Fibroblast of skin of back (primary cell): ENCODE measurements at regions not wholly inside any gene's neighbourhood (a gene's known extent, or its start where the extent isn't known, plus 50 kb on each side); places are given as distances from the start of the nearest gene placed in this dataset.

Experiments used
- DNase-seq: peaks from one replicate; pipeline ENCODE4 v3.0.0-alpha.2; 2013

DNA sequence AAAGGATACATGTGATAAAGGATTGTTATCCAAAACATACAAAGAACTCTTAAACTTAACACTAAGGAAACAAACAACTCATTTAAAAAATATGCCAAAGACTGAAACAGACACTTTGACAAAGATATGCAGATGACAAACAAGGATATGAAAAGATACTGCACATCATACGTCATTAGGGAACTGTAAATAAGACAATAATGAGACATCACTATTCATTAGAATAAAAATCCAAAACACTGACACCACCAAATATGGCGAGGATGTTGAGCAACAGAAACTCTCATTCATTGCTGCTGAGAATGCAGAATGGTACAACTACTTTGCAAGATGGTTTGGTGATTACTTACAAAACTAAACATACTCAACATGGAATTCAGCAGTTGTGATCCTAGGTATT, 156.5 kb upstream of the FOXA2 start:
- DNase-seq: no peak

- no peak for DNase-seq
Measured at GRCh38 chr20:22744341-22745193, 160.2 kb upstream of the FOXA2 start.

GRCh38 chr20:22745194-22745500, 160.8 kb upstream of the FOXA2 start:
- DNase-seq: no peak

- DNase-seq: no peak
Measured at GRCh38 chr20:22746957-22747356, 162.6 kb upstream of the FOXA2 start.

- DNase-seq: no peak
Measured at GRCh38 chr20:22752324-22752723, 168.0 kb upstream of the FOXA2 start.

DNA sequence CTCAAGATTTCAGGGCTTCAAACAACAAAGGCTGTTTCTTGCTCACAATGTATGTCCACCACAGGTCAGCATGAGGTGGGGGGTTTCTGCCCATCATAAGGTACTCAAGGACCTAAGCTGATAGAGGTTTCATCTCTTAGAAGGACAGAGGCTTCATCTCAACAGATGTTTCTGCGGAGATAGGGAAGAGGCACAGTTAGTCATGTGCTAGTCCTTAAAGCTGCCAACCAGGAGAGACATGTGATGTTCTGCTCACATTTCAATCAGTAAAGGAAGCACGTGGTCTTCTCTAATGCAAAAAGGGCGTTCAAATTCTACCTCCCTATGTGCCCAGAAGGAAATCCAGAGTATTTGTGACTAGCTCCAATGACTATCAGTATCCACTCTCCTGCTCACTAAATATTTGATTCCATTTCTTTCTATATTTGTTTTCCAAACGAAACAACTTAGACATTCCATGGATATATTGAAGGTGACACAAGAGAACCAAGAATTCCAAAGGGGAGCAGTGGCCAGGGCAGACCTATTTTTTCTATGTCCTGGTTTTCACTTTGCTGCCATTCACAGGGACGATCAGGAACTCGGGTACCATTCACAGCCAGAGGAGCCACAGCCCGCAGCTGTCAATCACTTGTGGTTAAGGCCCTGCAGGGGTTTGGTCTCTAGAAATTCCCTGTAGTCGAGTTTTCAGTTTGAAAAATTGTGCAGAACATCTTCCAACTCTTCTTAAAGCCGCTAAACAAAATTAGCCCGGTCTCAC, 173.2 kb upstream of the FOXA2 start:
- peak; percentile 90 for DNase-seq

DNA sequence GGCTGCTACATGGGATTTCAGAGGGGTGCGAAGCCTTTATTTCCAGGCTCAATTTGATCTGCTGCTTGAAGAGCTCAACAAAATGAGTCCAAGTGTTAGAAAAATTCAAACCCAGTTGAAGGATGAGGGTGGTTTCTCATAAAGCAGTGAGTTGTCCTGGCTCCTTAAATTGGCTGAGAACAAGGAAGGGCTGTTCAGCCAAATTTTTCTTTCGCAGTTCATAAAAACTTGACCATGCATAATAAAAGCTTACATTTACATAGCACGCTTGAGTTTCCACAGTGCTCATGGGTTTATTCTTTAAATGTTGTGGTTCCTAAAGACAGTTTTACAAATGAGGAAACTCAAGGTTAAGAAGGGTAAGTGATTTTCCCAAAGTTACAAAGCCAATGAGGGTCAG, 174.4 kb upstream of the FOXA2 start:
- no peak for DNase-seq

- peak; percentile 17 for DNase-seq
Measured at GRCh38 chr20:22762576-22763256, 178.3 kb upstream of the FOXA2 start.

DNA sequence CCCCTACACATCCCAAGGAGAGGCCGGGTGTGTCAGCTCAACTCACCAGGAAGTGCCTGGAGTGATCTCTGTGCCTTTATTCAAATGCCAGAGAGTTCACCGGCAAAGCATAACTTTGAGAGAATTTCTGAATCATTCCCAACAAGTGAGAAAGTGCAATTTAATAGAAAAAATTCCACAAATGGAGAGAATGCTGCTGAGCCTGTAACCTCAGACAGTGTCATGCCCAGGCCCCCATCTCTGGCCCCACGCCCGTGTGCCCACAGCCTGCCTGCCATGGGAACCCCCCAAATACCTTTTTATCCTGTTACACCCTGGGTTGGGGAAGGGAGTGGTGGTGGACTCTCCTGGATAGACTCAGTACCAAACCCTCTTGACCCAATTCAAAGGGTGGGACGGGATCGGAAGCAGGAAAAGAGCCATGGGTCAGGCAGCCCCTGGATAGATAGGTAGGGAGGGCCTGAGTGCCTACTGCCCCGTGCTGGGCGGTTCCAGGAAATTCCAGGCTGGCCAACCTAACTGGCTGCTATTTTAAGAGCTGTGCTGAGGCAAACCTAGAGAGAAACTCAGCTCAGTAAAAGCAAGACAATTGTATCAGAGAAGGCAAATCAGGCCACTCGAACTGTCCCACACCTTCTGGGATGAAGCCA, 179.0 kb upstream of the FOXA2 start:
- peak; percentile 89 for DNase-seq

DNA sequence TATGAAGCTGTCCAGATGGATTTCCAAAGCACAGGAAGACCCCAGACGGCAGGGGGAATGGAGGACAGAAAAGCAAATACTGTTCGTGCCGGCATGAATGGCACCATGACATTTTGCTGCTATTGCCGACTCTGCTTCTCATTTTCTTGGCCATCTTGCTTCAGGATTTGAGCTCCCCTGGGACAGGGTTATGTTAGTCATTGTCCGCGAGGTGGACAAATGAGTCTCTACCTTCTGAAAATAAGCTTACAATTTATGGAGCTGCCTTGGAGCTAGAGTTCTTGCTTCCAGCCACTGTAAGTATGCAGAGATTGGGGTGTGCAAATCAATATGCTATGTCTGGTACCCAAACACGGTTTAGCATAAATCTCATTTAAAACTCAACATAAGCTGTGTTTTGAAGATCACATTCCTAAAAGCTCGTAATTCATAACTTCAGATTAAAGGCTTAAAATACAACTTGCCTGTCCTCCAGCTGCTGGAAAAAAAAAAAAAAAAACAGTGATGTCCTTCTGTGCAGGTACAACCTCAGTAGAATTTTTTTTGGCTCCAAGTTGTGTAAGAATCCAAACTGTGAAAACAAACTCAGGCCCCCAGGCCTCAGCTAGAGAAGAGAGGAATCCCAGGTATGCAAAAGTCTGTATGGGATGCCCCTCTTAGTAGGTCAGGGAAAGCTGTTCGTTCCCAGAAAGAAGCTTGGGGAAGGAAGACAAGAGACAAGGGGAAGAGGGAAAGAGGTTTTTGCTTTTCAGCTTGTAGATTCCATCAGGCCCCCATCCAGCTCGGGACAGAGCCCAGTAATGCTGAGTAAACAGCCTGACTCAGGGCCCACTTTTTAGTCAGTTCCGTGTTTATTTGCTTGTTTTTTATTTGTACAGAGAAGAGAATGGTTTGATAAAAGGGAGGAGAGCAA, 184.2 kb upstream of the FOXA2 start:
- peak; percentile 70 for DNase-seq

DNA sequence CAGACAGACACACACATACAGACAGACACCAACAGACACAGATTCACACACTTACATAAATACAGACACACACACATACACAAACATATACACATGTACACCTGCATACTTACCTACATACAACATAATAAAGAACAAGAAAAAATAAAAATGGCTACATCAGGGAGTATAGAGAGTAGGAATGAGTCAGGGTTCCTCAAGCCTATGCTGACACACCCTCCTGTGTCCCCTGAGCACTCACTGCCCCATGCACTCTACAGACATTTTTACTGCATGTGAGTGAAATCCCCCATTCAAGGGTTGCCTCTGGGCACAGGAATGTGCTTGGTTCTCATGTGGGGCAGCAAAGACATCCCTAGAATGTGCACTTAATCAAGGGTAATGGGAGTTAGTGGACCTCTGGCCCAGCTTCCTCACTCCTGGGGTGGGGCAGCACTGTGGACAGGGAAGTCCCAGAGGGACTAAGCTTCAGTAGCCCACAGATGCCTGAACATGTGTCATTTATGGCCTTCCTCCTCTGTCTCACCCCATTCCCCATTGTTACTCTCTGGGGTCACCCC, 185.9 kb upstream of the FOXA2 start:
- peak; percentile 47 for DNase-seq

- DNase-seq: no peak
Measured at GRCh38 chr20:22771706-22772105, 187.3 kb upstream of the FOXA2 start.

DNA sequence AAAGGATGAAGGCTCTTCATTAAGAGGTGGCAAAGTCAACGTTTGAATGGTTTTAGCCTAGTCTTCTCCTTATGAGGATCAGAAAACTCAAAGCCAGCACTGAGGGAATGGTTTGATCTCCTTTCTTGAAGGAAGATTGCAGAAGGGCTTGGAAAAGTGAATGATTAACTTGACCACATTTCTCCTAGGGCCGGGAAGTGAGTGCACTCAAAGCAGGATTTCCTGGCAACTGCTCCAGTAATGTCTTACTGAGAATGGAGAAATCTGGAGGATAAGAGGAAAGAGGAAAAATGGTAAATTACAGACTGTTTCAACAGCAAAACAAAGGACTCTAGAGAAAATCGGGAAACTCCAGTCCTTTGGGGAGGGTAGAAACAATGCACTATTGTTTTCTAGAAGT, 189.0 kb upstream of the FOXA2 start:
- no peak for DNase-seq

- no peak for DNase-seq
Measured at GRCh38 chr20:22775256-22775655, 190.9 kb upstream of the FOXA2 start.

DNA sequence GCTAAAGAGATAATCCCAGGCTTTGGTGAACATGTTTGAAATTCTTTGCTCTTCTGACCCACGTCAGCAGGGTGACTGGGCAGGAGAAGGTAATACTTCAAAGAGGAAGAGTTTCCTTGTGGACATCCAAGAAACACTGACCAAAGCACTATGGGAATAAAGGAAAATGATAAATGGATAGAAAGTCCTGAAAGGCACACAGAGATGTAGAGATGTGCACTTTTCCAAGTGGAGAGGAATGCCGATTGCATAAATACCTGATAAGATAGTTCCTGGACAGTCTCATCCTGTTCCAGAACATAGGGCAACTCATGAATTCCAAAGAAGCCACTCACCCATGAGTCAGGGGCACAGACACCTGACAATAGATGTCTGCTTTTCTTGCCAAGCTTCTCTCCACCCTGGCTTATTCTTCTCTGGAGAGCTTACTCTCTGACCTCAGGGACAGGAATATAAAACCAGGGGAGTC, 191.3 kb upstream of the FOXA2 start:
- peak; percentile 72 for DNase-seq

DNA sequence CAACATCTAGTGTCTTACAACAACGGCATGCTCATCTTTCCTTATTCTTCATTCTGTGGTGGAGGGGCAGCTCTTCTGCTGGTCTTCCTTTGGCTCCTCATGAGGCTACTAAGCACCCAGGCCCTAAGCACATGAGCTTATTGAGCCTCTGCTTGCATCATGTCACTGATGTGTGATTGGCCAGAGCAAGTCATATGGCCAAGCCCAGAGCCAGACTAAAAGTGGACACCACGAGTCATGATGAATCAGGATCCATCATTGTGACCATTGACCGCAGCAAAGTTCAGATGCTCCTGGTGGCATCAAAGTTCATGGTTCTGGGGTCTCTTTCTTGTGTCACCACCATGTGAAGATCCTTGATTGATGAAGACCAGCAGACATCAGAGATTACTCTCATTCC, 192.0 kb upstream of the FOXA2 start:
- DNase-seq: no peak

- no peak for DNase-seq
Measured at GRCh38 chr20:22779878-22780277, 195.5 kb upstream of the FOXA2 start.

- DNase-seq: no peak
Measured at GRCh38 chr20:22781869-22782268, 197.5 kb upstream of the FOXA2 start.

DNA sequence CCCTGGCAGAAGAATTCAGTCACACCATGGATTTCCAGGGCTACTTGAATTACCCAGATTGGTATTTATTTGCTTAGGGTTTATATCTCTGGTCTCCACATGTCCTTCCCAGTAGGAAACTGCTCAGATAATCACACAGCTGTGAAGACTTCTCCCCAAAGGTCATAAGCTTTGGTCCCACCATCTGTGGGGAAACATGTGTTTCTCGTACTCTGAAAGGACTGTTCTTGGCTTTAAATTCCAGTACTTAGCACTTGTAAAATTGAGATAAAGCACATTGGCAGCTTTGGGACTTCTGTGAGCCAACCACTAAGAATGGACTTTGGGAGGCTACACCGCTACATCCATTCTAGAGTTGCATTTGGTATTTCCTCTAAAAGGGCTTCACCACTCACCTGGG, 205.3 kb upstream of the FOXA2 start:
- no peak for DNase-seq

DNA sequence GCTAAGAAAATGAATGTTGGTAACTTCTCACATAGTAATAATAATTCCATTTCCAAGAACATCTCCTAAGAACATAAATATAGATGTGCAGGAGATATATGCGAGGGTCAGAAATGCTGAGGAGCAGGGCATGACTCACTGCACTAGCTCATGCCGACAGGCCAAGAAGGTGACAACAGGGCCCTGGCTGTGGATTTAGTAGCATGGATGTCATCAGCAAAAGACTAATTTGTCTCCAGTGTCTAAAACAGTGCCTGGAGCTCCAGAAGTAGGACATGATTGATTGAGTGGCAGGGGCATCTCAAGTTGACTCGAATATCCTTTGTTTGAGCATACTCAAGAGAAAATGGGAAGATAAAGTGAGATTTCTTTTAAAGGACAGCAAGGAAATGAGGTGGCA, 207.0 kb upstream of the FOXA2 start:
- DNase-seq: no peak

DNA sequence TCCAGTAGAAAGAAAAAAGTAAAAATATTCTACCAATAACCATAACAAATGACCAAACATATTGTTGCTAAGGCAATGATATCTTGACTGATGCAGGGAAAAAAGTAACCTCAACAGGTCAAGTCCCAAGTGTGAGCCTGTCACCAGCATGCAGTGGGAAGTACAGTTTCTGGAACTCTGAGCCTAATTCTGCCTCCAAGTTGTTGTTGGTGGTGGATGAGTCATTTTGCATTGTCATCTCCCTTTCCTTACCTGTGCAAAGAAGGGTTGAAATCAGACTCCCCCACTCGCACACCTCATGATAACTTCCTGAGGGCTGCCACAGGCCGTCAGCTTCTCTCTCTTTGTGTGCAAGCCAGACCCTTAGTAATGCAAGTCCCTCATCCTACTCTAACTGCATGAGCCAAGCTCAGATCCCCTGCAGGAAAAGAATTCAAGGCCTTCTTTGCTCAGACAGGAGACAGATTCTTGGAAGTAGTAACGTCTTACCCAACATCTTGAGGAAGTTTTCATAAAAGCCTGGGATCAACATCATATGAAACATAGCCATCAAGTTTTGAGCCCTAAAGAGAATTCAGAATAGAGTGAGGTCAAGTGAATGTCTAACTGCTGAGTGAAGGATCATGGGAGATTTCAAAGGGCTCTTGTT, 207.6 kb upstream of the FOXA2 start:
- DNase-seq: no peak
